ENCODE measurements at regions not wholly inside any gene's neighbourhood (a gene's known extent, or its start where the extent isn't known, plus 50 kb on each side); places are given as distances from the start of the nearest gene placed in this dataset.

DNA sequence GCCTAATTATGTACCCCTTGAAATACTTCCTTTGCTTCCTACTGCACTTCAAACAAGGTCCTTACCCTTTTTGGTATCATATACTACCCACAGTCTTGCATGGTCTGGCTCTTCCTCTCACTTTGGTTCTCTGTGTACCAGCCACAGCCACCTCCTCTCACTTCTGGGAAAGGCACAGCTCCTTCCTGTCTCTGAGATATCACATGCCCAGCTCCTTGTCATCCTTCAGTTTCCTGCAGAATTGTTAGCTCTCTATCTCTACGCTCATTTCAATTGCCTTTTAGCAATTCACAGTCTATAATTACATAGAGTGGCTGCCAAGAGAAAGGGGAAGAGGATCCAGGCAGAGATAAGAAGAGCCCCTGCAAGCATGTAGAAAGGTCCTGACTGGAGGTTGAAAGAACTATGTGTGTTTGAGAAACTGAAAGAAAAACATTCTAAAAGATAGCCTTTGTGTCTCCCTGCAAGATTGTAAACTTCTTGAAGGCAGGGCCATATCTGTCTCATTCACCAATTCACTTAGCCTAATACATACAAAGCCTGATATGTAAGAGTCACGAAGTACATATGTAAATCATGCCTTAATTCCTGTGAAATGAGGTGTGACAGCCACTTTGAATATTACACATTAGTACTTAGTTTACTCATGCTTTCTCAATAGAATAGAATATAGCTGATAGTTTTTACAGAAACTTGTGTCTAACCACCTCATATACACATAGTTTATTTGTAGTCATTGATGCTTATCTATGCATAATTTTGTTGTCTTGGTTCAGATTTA lies 933.1 kb downstream of the DIAPH3 start:
- TF ChIP-seq, protein P1, sequence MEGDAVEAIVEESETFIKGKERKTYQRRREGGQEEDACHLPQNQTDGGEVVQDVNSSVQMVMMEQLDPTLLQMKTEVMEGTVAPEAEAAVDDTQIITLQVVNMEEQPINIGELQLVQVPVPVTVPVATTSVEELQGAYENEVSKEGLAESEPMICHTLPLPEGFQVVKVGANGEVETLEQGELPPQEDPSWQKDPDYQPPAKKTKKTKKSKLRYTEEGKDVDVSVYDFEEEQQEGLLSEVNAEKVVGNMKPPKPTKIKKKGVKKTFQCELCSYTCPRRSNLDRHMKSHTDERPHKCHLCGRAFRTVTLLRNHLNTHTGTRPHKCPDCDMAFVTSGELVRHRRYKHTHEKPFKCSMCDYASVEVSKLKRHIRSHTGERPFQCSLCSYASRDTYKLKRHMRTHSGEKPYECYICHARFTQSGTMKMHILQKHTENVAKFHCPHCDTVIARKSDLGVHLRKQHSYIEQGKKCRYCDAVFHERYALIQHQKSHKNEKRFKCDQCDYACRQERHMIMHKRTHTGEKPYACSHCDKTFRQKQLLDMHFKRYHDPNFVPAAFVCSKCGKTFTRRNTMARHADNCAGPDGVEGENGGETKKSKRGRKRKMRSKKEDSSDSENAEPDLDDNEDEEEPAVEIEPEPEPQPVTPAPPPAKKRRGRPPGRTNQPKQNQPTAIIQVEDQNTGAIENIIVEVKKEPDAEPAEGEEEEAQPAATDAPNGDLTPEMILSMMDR (IDR thresholded peaks at IDR 0.05): no peak
- TF ChIP-seq POLR2A (IDR thresholded peaks at IDR 0.05): no peak
